H1 (cell line): ENCODE measurements at regions not wholly inside any gene's neighbourhood (a gene's known extent, or its start where the extent isn't known, plus 50 kb on each side); places are given as distances from the start of the nearest gene placed in this dataset.

Experiments
- CTCF ChIA-PET: fragments of 300-600 bp; sonication (Branson Sonifier 250); formaldehyde crosslinking; loops from one replicate; lab custom pipeline; 2021; ENCODE audit not compliant: partially characterized antibody; lab: Charles Lee
- POLR2A ChIA-PET: fragments of 300-600 bp; sonication (Branson Sonifier 250); formaldehyde crosslinking; loops from one replicate; lab custom pipeline; 2021; ENCODE audit warnings: inconsistent platforms; ENCODE audit not compliant: partially characterized antibody; lab: Charles Lee
- DNase-seq, 2 experiments: peaks; one replicate each; pipeline versions ENCODE4 v3.0.0 to v3.0.0-alpha.2; 2010 to 2022; ENCODE audit warnings: low spot score in 2 of 2, low read depth in 1 of 2, mixed read lengths in 1 of 2
- FAIRE-seq: peaks from 2 replicates; lab custom pipeline; 2011; peaks lifted over from hg19 to GRCh38; lab: Jason Lieb, UNC
- H2AFZ ChIP-seq: 2 replicates; pipeline ENCODE4 v1.8.1; 2012; ENCODE audit warnings: low read length, inconsistent platforms
- H2AK5ac ChIP-seq: 2 replicates; pipeline ENCODE4 v1.6.1; 2013; ENCODE audit warnings: low read depth, low read length
- H2BK120ac ChIP-seq: replicated peaks from 2 replicates; pipeline ENCODE3; 2013; ENCODE audit warnings: low read depth, low read length, inconsistent platforms
- H2BK12ac ChIP-seq: 2 replicates; pipeline ENCODE4 v1.6.1; 2013; ENCODE audit warnings: low read depth, low read length
- H2BK15ac ChIP-seq: 2 replicates; pipeline ENCODE4 v1.6.1; 2013; ENCODE audit warnings: low read length
- H2BK20ac ChIP-seq: 2 replicates; pipeline ENCODE4 v1.6.1; 2013; ENCODE audit warnings: low read length
- H2BK5ac ChIP-seq: 2 replicates; pipeline ENCODE4 v1.6.1; 2013; ENCODE audit warnings: low read depth, low read length
- H3K14ac ChIP-seq: 2 replicates; pipeline ENCODE4 v1.6.1; 2013; ENCODE audit warnings: inconsistent platforms; ENCODE audit not compliant: insufficient read length
- H3K18ac ChIP-seq: 2 replicates; pipeline ENCODE4 v1.6.1; 2013; ENCODE audit warnings: low read length; ENCODE audit errors: extremely low read depth
- H3K23ac ChIP-seq: 2 replicates; pipeline ENCODE4 v1.6.1; 2013; ENCODE audit warnings: inconsistent platforms; ENCODE audit not compliant: insufficient read length
- H3K23me2 ChIP-seq: 2 replicates; pipeline ENCODE4 v1.6.1; 2013; ENCODE audit warnings: low read depth, low read length
- H3K27ac ChIP-seq: 2 replicates; pipeline ENCODE4 v1.6.1; 2011; ENCODE audit warnings: low read depth, low read length, inconsistent platforms
- H3K27me3 ChIP-seq, 4 experiments: replicated peaks in 1 of 4; 1 replicate in 1 of 4; 2 replicates in 3 of 4; pipeline versions ENCODE4 v1.6.1 to v1.8.1; 2011 to 2013; ENCODE audit warnings: low read length in 3 of 4, mild to moderate bottlenecking in 3 of 4, inconsistent platforms in 2 of 4, mixed read lengths in 2 of 4, moderate library complexity in 1 of 4; ENCODE audit not compliant: control insufficient read depth in 3 of 4, insufficient read depth in 3 of 4; ENCODE audit errors: extremely low read depth in 1 of 4
- H3K36me3 ChIP-seq, 4 experiments: 2 replicates each; pipeline versions ENCODE4 v1.6.1 to v1.8.1; 2011 to 2013; ENCODE audit warnings: mild to moderate bottlenecking in 4 of 4, low read length in 3 of 4, moderate library complexity in 2 of 4, control low read depth in 1 of 4, inconsistent platforms in 1 of 4; ENCODE audit not compliant: insufficient read depth in 4 of 4, control insufficient read depth in 2 of 4
- H3K4ac ChIP-seq: replicated peaks from 2 replicates; pipeline ENCODE3; 2013; ENCODE audit warnings: low read length, low read depth, mixed read lengths, inconsistent platforms; ENCODE audit not compliant: insufficient read length
- H3K4me1 ChIP-seq, 4 experiments: replicated peaks in 1 of 4; 1 replicate in 1 of 4; 2 replicates in 3 of 4; pipeline versions ENCODE4 v1.6.1 to v1.8.1; 2011 to 2013; ENCODE audit warnings: low read length in 3 of 4, inconsistent platforms in 2 of 4, mixed read lengths in 1 of 4; ENCODE audit not compliant: insufficient read depth in 4 of 4, control insufficient read depth in 3 of 4
- H3K4me2 ChIP-seq, 2 experiments: 2 replicates each; pipeline versions ENCODE4 v1.6.1 to v1.8.1; 2011 to 2013; ENCODE audit warnings: low read depth in 2 of 2, low read length in 2 of 2, control low read depth in 1 of 2, inconsistent platforms in 1 of 2, mild to moderate bottlenecking in 1 of 2; ENCODE audit not compliant: insufficient read depth in 1 of 2
- H3K4me3 ChIP-seq, 4 experiments: fragments of 200-600, 300-600 bp in 1 of 4; sonication (generic), shearing (Covaris generic), sonication (Bioruptor Twin) in 1 of 4; 2 replicates each; pipeline versions ENCODE4 v1.5.1 to v1.8.1; 2011 to 2016; ENCODE audit warnings: low read length in 4 of 4, low read depth in 3 of 4, control low read depth in 2 of 4, inconsistent platforms in 2 of 4, mild to moderate bottlenecking in 2 of 4, mixed read lengths in 1 of 4, moderate library complexity in 1 of 4; ENCODE audit not compliant: insufficient read depth in 2 of 4; ENCODE audit errors: extremely low read depth in 1 of 4
- H3K56ac ChIP-seq: replicated peaks from 2 replicates; pipeline ENCODE3; 2013; ENCODE audit warnings: low read depth, mild to moderate bottlenecking, mixed read lengths, low read length, inconsistent platforms; ENCODE audit not compliant: insufficient read length
- H3K79me1 ChIP-seq: 2 replicates; pipeline ENCODE4 v1.6.1; 2013; ENCODE audit warnings: low read depth, low read length, control low read depth
- H3K79me2 ChIP-seq, 2 experiments: 2 replicates each; pipeline versions ENCODE4 v1.6.1 to v1.8.1; 2012 to 2013; ENCODE audit warnings: low read length in 2 of 2, mild to moderate bottlenecking in 2 of 2, inconsistent platforms in 1 of 2; ENCODE audit not compliant: insufficient read depth in 2 of 2, control insufficient read depth in 1 of 2
- H3K9ac ChIP-seq, 4 experiments: replicated peaks in 1 of 4; 1 replicate in 1 of 4; 2 replicates in 3 of 4; pipeline versions ENCODE4 v1.6.1 to v1.8.1; 2011 to 2013; ENCODE audit warnings: low read depth in 3 of 4, low read length in 3 of 4, control low read depth in 2 of 4, mild to moderate bottlenecking in 2 of 4, moderate library complexity in 2 of 4, inconsistent platforms in 1 of 4; ENCODE audit errors: extremely low read depth in 1 of 4
- H3K9me3 ChIP-seq, 2 experiments: 2 replicates each; pipeline versions ENCODE4 v1.6.1 to v1.8.1; 2012 to 2013; ENCODE audit warnings: mild to moderate bottlenecking in 2 of 2, moderate library complexity in 2 of 2, control low read depth in 1 of 2, inconsistent platforms in 1 of 2, low read depth in 1 of 2, low read length in 1 of 2, mixed read lengths in 1 of 2; ENCODE audit not compliant: insufficient read depth in 2 of 2
- H4K20me1 ChIP-seq, 2 experiments: replicated peaks in 1 of 2; 2 replicates each; pipeline versions ENCODE3 to v1.8.1; 2011 to 2013; ENCODE audit warnings: inconsistent platforms in 2 of 2, low read length in 2 of 2, mild to moderate bottlenecking in 1 of 2; ENCODE audit not compliant: insufficient read depth in 2 of 2, control insufficient read depth in 1 of 2
- H4K5ac ChIP-seq: 2 replicates; pipeline ENCODE4 v1.6.1; 2013; ENCODE audit warnings: low read length, low read depth, mixed read lengths, inconsistent platforms; ENCODE audit not compliant: insufficient read length
- H4K8ac ChIP-seq: 2 replicates; pipeline ENCODE4 v1.8.0; 2013; ENCODE audit warnings: mild to moderate bottlenecking, moderate library complexity, low read length, inconsistent platforms; ENCODE audit not compliant: insufficient read depth; ENCODE audit errors: extremely low read depth
- H4K91ac ChIP-seq: replicated peaks from 2 replicates; pipeline ENCODE3; 2013; ENCODE audit warnings: low read length, mixed read lengths, inconsistent platforms; ENCODE audit not compliant: insufficient read length
- ATF2 ChIP-seq: IDR thresholded peaks from 2 replicates; pipeline ENCODE4 v1.6.1; 2012; ENCODE audit warnings: low read length, inconsistent platforms
- ATF3 ChIP-seq: IDR thresholded peaks from 2 replicates; pipeline ENCODE4 v1.6.1; 2011; ENCODE audit warnings: low read depth, mild to moderate bottlenecking, low read length; ENCODE audit not compliant: insufficient read depth
- BCL11A ChIP-seq, 2 experiments: IDR thresholded peaks; one replicate each; pipeline ENCODE4 v1.6.1; 2011; ENCODE audit warnings: low read depth in 2 of 2, low read length in 2 of 2, mild to moderate bottlenecking in 2 of 2
- CREB1 ChIP-seq: IDR thresholded peaks from 2 replicates; pipeline ENCODE4 v1.6.1; 2012; ENCODE audit warnings: inconsistent platforms
- EGR1 ChIP-seq: IDR thresholded peaks from 2 replicates; pipeline ENCODE4 v1.6.1; 2011; ENCODE audit warnings: low read depth, low read length, borderline replicate concordance
- GABPA ChIP-seq: IDR thresholded peaks from 2 replicates; pipeline ENCODE4 v1.6.1; 2011; ENCODE audit warnings: mild to moderate bottlenecking, low read length, moderate library complexity, borderline replicate concordance; ENCODE audit not compliant: insufficient read depth
- HDAC2 ChIP-seq, 2 experiments: fragments of 300-600 bp in 1 of 2; sonication (generic) in 1 of 2; IDR thresholded peaks; 2 replicates each; pipeline ENCODE4 v1.6.1; 2011 to 2012; ENCODE audit warnings: low read depth in 2 of 2, low read length in 2 of 2, mild to moderate bottlenecking in 2 of 2, moderate library complexity in 2 of 2, borderline replicate concordance in 1 of 2, inconsistent platforms in 1 of 2
- MAX ChIP-seq: IDR thresholded peaks from 2 replicates; pipeline ENCODE4 v1.6.1; 2012; ENCODE audit warnings: inconsistent platforms
- POLR2AphosphoS5 ChIP-seq: IDR thresholded peaks from 2 replicates; pipeline ENCODE4 v1.6.1; 2011; ENCODE audit warnings: low read depth, low read length
- RXRA ChIP-seq: IDR thresholded peaks from 2 replicates; pipeline ENCODE4 v1.6.1; 2011; ENCODE audit warnings: low read depth, mild to moderate bottlenecking, low read length, moderate library complexity; ENCODE audit not compliant: insufficient read depth
- SIRT6 ChIP-seq: IDR thresholded peaks from one replicate; pipeline ENCODE4 v1.7.1; 2012; ENCODE audit warnings: low read length, inconsistent platforms
- SP1 ChIP-seq: IDR thresholded peaks from 2 replicates; pipeline ENCODE4 v1.6.1; 2011; ENCODE audit warnings: low read depth, low read length
- SP4 ChIP-seq: IDR thresholded peaks from 2 replicates; pipeline ENCODE4 v1.6.1; 2012; ENCODE audit warnings: low read length, inconsistent platforms
- WGBS, 2 experiments: shearing (Covaris generic) in 1 of 2; methylation state at CpG; one replicate each; pipeline versions ENCODE4 v1.1.6 to v1.1.7; 2013 to 2015; ENCODE audit warnings: low lambda C conversion rate in 2 of 2, mixed read lengths in 2 of 2, inconsistent platforms in 1 of 2, low coverage in 1 of 2, missing lambda C conversion rate in 1 of 2; ENCODE audit not compliant: insufficient replicate concordance in 2 of 2, insufficient coverage in 1 of 2, insufficient read length in 1 of 2; ENCODE audit errors: extremely low coverage in 1 of 2, missing lambda C conversion rate in 1 of 2; 5-methylcytosine and 5-hydroxymethylcytosine counted together

GRCh38 chr4:180009316-180009715 lies 2233.9 kb upstream of the TENM3 start:
- Histone ChIP-seq H2AFZ (no peak overlapping the region), H2BK15ac (no peak overlapping the region), H3K79me2 (no peaks in the 10 kb centered on the region), H3K4ac (no peak overlapping the region), H3K23ac (no peak overlapping the region), H2BK5ac (no peak overlapping the region), H3K56ac (no peak overlapping the region), H4K5ac (no peak overlapping the region), H3K23me2 (no peaks in the 10 kb centered on the region), H2BK12ac (no peak overlapping the region), H3K36me3 (no peaks in the 10 kb centered on the region), H3K27ac (no peak overlapping the region), H2BK20ac (no peak overlapping the region), H4K91ac (no peak overlapping the region), H3K18ac (no peak overlapping the region), H3K4me3 (no peak overlapping the region), H3K79me1 (no peaks in the 10 kb centered on the region), H3K4me2 (no peak overlapping the region), H4K20me1 (no peaks in the 10 kb centered on the region), H3K9ac (no peak overlapping the region), H4K8ac (no peak overlapping the region), H3K27me3 (no peaks in the 10 kb centered on the region), H2BK120ac (no peak overlapping the region), H3K4me1 (no peaks in the 10 kb centered on the region), H2AK5ac (no peak overlapping the region), H3K9me3 (no peaks in the 10 kb centered on the region), H3K14ac (no peak overlapping the region)
- FAIRE-seq: no peak
- 98% methylated on average over 2 of the region's 2 CpGs; no CpG with 5 or more reads in 1 of the 2 experiments for WGBS, 2 experiments
- POLR2A ChIA-PET: no interaction called here
- CTCF ChIA-PET: interaction anchor here (0.6 to 2.0 kb wide), 2 partner anchors 10 to 19 kb away, joined by 6 to 8 read pairs; no protein-coding TSS in a partner anchor
- no peak for DNase-seq
- TF ChIP-seq EGR1 (no peak), RXRA (no peak), ATF3 (no peak), MAX (no peak), POLR2AphosphoS5 (no peak), CREB1 (no peak), SP1 (no peak), GABPA (no peak), BCL11A (IDR thresholded peaks at IDR 0.05; ENCODE audit: low read depth in 2 of 2, low read length in 2 of 2) (no peak), ATF2 (no peak), SIRT6 (no peak), HDAC2 (IDR thresholded peaks at IDR 0.05; ENCODE audit: borderline replicate concordance in 1 of 2, low read depth in 2 of 2, low read length in 2 of 2) (no peak), SP4 (no peak)
